Aorta (tissue), 5 donors: ENCODE measurements at regions not wholly inside any gene's neighbourhood (a gene's known extent, or its start where the extent isn't known, plus 50 kb on each side); places are given as distances from the start of the nearest gene placed in this dataset.

ENCODE experiments used
- ATAC-seq: fragments of 200-7000 bp; cut with Tn5 transposase; one replicate; pipeline ENCODE4 v1.9.1; 2022; ENCODE audit warnings: moderate library complexity; ENCODE audit not compliant: low FRiP score
- DNase-seq, 2 donors: peaks; one replicate each; pipeline ENCODE4 v3.0.0-alpha.2; 2020
- H3K27ac ChIP-seq, 2 donors: one replicate each; pipeline ENCODE4 v1.5.1; 2013; ENCODE audit warnings: low read length in 2 of 2, mild to moderate bottlenecking in 2 of 2, moderate library complexity in 2 of 2, control low read depth in 1 of 2, inconsistent platforms in 1 of 2, low read depth in 1 of 2
- H3K27me3 ChIP-seq, 2 donors: one replicate each; pipeline ENCODE4 v1.6.1; 2013; ENCODE audit warnings: control low read depth in 1 of 2, low read length in 1 of 2, mild to moderate bottlenecking in 1 of 2, moderate library complexity in 1 of 2; ENCODE audit not compliant: insufficient read depth in 2 of 2, control insufficient read depth in 1 of 2
- H3K36me3 ChIP-seq, 2 donors: one replicate each; pipeline ENCODE4 v1.6.1; 2013; ENCODE audit warnings: control low read depth in 1 of 2, low read length in 1 of 2, mild to moderate bottlenecking in 1 of 2; ENCODE audit not compliant: insufficient read depth in 2 of 2, control insufficient read depth in 1 of 2
- H3K4me1 ChIP-seq, 2 donors: one replicate each; pipeline ENCODE4 v1.6.1; 2013; ENCODE audit warnings: low read length in 2 of 2, control low read depth in 1 of 2, mild to moderate bottlenecking in 1 of 2, moderate library complexity in 1 of 2; ENCODE audit not compliant: insufficient read depth in 2 of 2, control insufficient read depth in 1 of 2
- H3K4me3 ChIP-seq, 2 donors: one replicate each; pipeline ENCODE4 v1.5.1; 2013; ENCODE audit warnings: low read length in 2 of 2, control low read depth in 1 of 2, mild to moderate bottlenecking in 1 of 2
- H3K9me3 ChIP-seq: one replicate; pipeline ENCODE4 v1.6.1; 2013; ENCODE audit warnings: mild to moderate bottlenecking, low read length; ENCODE audit not compliant: control insufficient read depth
- WGBS, 2 donors: extraction: QIAGEN DNeasy Blood & Tissue Kit; methylation state at CpG; one replicate each; pipeline ENCODE4 v1.1.7; 2013; 5-methylcytosine and 5-hydroxymethylcytosine counted together
- intact Hi-C, 2 donors: fragments of 100-400 bp; cut with DNase I; formaldehyde crosslinking; loops; one replicate each; pipeline versions ENCODE4 v1.14.2 to v1.15.0; 2022
- donor health status: healthy with polysubstance abuse.
- donor health status: Bipolar disorder and iron deficiency.
- donor health status: DM: no; HTN: no; CAD: no.
- donor health status: DM: no; HTN: no; CAD: no.
- donor health status: DM: yes; HTN: yes; CAD: no.

GRCh38 chr10:8776926-8777622, 722.6 kb downstream of the GATA3 start:
- DNase-seq (no peak), ATAC-seq (no peak)
- intact Hi-C loops: no loop called here
- H3K4me1 ChIP-seq: no peaks in the 10 kb centered on the region
- H3K36me3 ChIP-seq: no peaks in the 10 kb centered on the region
- no peaks in the 10 kb centered on the region for H3K27me3 ChIP-seq
- 79 to 81% methylated on average over 3 of the region's 3 CpGs for WGBS, 2 donors
- H3K4me3 ChIP-seq: no peak overlapping the region
- H3K9me3 ChIP-seq: no peaks in the 10 kb centered on the region
- H3K27ac ChIP-seq: no peak overlapping the region

GRCh38 chr10:8778713-8779112, 724.2 kb downstream of the GATA3 start:
- H3K9me3 ChIP-seq: no peaks in the 10 kb centered on the region
- WGBS, 2 donors: 68 to 71% methylated on average over 3 of the region's 3 CpGs
- ATAC-seq: no peak

GRCh38 chr10:8787649-8788048, 733.2 kb downstream of the GATA3 start:
- Histone ChIP-seq H3K27me3 (no peaks in the 10 kb centered on the region), H3K27ac (no peak overlapping the region), H3K4me1 (no peaks in the 10 kb centered on the region), H3K9me3 (peaks cover 3% of the 10 kb centered on the region), H3K4me3 (no peak overlapping the region), H3K36me3 (no peaks in the 10 kb centered on the region)
- intact Hi-C loops: no loop called here
- ATAC-seq (no peak), DNase-seq (no peak)

More at GRCh38 chr10:8778713-8779112, 724.2 kb downstream of the GATA3 start:
- no peak overlapping the region for H3K27ac ChIP-seq
- H3K36me3 ChIP-seq: no peaks in the 10 kb centered on the region
- intact Hi-C loops: no loop called here
- H3K4me1 ChIP-seq: no peaks in the 10 kb centered on the region
- H3K27me3 ChIP-seq: no peaks in the 10 kb centered on the region
- H3K4me3 ChIP-seq: no peak overlapping the region
- no peak for DNase-seq

- no peak overlapping the region for H3K27ac ChIP-seq
- WGBS, 2 donors: 10 to 14% methylated on average over 1 of the region's 1 CpG
- H3K4me3 ChIP-seq: no peak overlapping the region
- DNase-seq: no peak
- no peaks in the 10 kb centered on the region for H3K36me3 ChIP-seq
- H3K27me3 ChIP-seq: no peaks in the 10 kb centered on the region
- H3K9me3 ChIP-seq: peaks cover 3% of the 10 kb centered on the region
- no peak for ATAC-seq
- intact Hi-C loops: no loop called here
- no peaks in the 10 kb centered on the region for H3K4me1 ChIP-seq
Observed at GRCh38 chr10:8790390-8790789, 735.9 kb downstream of the GATA3 start.

- WGBS, 2 donors: 94 to 95% methylated on average over 2 of the region's 2 CpGs
- no peak for DNase-seq
Observed at GRCh38 chr10:8794860-8795259, 740.4 kb downstream of the GATA3 start.

GRCh38 chr10:8800426-8800825, 745.9 kb downstream of the GATA3 start:
- intact Hi-C loops: no loop called here
- peaks cover 1% of the 10 kb centered on the region for H3K9me3 ChIP-seq
- no peak overlapping the region for H3K27ac ChIP-seq
- no peak for DNase-seq
- WGBS, 2 donors: 49 to 52% methylated on average over 4 of the region's 4 CpGs
- no peaks in the 10 kb centered on the region for H3K36me3 ChIP-seq
- no peak for ATAC-seq
- H3K4me3 ChIP-seq: no peak overlapping the region
- no peaks in the 10 kb centered on the region for H3K4me1 ChIP-seq
- H3K27me3 ChIP-seq: no peaks in the 10 kb centered on the region

More at GRCh38 chr10:8794860-8795259, 740.4 kb downstream of the GATA3 start:
- no peaks in the 10 kb centered on the region for H3K4me1 ChIP-seq
- intact Hi-C loops: no loop called here
- H3K4me3 ChIP-seq: no peak overlapping the region
- no peak overlapping the region for H3K27ac ChIP-seq
- H3K36me3 ChIP-seq: no peaks in the 10 kb centered on the region
- no peaks in the 10 kb centered on the region for H3K27me3 ChIP-seq
- H3K9me3 ChIP-seq: no peaks in the 10 kb centered on the region
- no peak for ATAC-seq

GRCh38 chr10:8803992-8804391, 749.5 kb downstream of the GATA3 start:
- no peaks in the 10 kb centered on the region for H3K27me3 ChIP-seq
- 63 to 66% methylated on average over 3 of the region's 3 CpGs for WGBS, 2 donors
- H3K36me3 ChIP-seq: no peaks in the 10 kb centered on the region
- ATAC-seq (no peak), DNase-seq (no peak)
- intact Hi-C loops: no loop called here
- peaks cover 1% of the 10 kb centered on the region for H3K9me3 ChIP-seq
- no peak overlapping the region for H3K4me3 ChIP-seq
- no peak overlapping the region for H3K27ac ChIP-seq
- H3K4me1 ChIP-seq: no peaks in the 10 kb centered on the region

- H3K4me3 ChIP-seq: no peak overlapping the region
- DNase-seq (no peak), ATAC-seq (no peak)
- peaks cover 3% of the 10 kb centered on the region for H3K9me3 ChIP-seq
- intact Hi-C loops: no loop called here
- no peak overlapping the region for H3K27ac ChIP-seq
- no peaks in the 10 kb centered on the region for H3K4me1 ChIP-seq
- H3K36me3 ChIP-seq: no peaks in the 10 kb centered on the region
- no peaks in the 10 kb centered on the region for H3K27me3 ChIP-seq
Observed at GRCh38 chr10:8810677-8811076, 756.2 kb downstream of the GATA3 start.

GRCh38 chr10:8811201-8811600, 756.7 kb downstream of the GATA3 start:
- ATAC-seq: no peak
- intact Hi-C loops: no loop called here
- WGBS, 2 donors: 80 to 90% methylated on average over 1 of the region's 1 CpG

More at GRCh38 chr10:8811201-8811600, 756.7 kb downstream of the GATA3 start:
- no peaks in the 10 kb centered on the region for H3K36me3 ChIP-seq
- peaks cover 3% of the 10 kb centered on the region for H3K9me3 ChIP-seq
- no peak overlapping the region for H3K27ac ChIP-seq
- DNase-seq: no peak
- H3K4me1 ChIP-seq: no peaks in the 10 kb centered on the region
- H3K27me3 ChIP-seq: no peaks in the 10 kb centered on the region
- no peak overlapping the region for H3K4me3 ChIP-seq
